Stimulated activated naive CD8-positive, alpha-beta T cell treated with anti-CD3 and anti-CD28 coated beads, Interleukin-15, amount 100 ng/mL, for 72 hours (primary cell): ENCODE measurements at regions not wholly inside any gene's neighbourhood (a gene's known extent, or its start where the extent isn't known, plus 50 kb on each side); places are given as distances from the start of the nearest gene placed in this dataset.
"Not testable (repeated sequence)": the region's sequence is repeated elsewhere in the genome, so short reads cannot be mapped to it uniquely, and the experiment has no call there.

ENCODE experiments used
- ATAC-seq: fragments of 150-1000 bp; cut with Tn5 transposase; 2 replicates; pipeline ENCODE4 v1.10.0; 2021; ENCODE audit warnings: mild to moderate bottlenecking, moderate library complexity
- DNase-seq, 2 donors: peaks; one replicate each; pipeline ENCODE4 v3.0.0; 2021 to 2022
- H3K27ac Mint-ChIP-seq, 2 donors: one replicate each; pipeline ENCODE4 v1.8.0; 2022; ENCODE audit warnings: mild to moderate bottlenecking in 2 of 2, mixed read lengths in 2 of 2, moderate library complexity in 2 of 2
- H3K27me3 Mint-ChIP-seq: one replicate; pipeline ENCODE4 v1.8.0; 2022; ENCODE audit warnings: mixed read lengths
- H3K4me1 Mint-ChIP-seq: one replicate; pipeline ENCODE4 v1.8.0; 2022; ENCODE audit warnings: mild to moderate bottlenecking, mixed read lengths
- H3K4me3 Mint-ChIP-seq, 2 donors: one replicate each; pipeline ENCODE4 v1.8.0; 2022; ENCODE audit warnings: mild to moderate bottlenecking in 2 of 2, mixed read lengths in 2 of 2, moderate library complexity in 1 of 2
- H3K9me3 Mint-ChIP-seq, 2 donors: one replicate each; pipeline ENCODE4 v1.8.0; 2022; ENCODE audit warnings: mixed read lengths in 2 of 2

GRCh38 chr6:82419132-82419581 is 55.5 kb downstream of the TPBG start:
- H3K27ac Mint-ChIP-seq, result no peak overlapping the region
- H3K9me3 Mint-ChIP-seq, result no peaks in the 10 kb centered on the region
- H3K27me3 Mint-ChIP-seq, result peaks cover 9% of the 10 kb centered on the region
- H3K4me1 Mint-ChIP-seq, result no peaks in the 10 kb centered on the region
- DNase-seq (no peak), ATAC-seq (no peak)
- no peak overlapping the region for H3K4me3 Mint-ChIP-seq

DNA sequence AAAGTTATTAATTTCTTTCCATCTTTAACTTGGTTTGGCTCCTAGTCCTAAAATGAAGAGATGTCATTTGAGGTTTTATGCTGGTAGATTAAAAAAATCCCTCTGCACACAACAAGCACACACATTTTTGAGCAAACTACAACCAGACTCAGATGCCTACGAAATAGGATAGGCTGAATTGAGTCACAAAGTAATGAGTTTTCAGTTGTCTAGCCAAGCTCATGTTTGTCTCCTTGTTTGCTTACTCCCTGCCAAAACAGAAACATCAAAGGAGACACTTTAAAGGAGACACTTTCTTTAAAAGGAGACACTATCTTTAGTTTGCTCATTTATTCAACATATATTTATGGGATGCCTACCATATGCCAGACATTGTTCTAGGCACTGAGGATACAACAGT is 56.2 kb downstream of the TPBG start:
- Mint-ChIP-seq H3K9me3 (no peaks in the 10 kb centered on the region), H3K27me3 (peaks cover 9% of the 10 kb centered on the region), H3K4me3 (no peak overlapping the region), H3K27ac (no peak overlapping the region), H3K4me1 (no peaks in the 10 kb centered on the region)
- ATAC-seq, result no peak
- no peak for DNase-seq

DNA sequence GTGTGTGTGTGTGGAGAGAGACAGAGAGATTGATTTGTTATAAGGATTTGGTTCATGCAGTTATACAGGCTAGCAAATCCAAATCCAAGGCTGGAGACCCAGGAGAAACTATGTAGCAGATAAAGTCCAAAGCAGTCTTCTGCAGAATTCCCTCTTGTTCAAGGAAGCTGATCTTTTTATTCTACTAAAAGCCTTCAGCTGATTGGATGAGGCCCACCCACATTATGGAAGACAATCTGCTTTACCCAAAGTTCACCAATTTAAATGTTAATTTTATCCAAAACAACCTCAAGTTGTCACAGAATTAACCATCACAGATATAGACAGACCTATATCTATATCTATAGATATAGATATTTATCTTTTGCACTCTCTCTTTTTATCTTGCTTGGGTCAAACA is 67.0 kb downstream of the TPBG start:
- no peak overlapping the region for H3K4me3 Mint-ChIP-seq
- DNase-seq, result no peak
- H3K9me3 Mint-ChIP-seq, result no peaks in the 10 kb centered on the region
- no peak overlapping the region for H3K27ac Mint-ChIP-seq
- no peaks in the 10 kb centered on the region for H3K4me1 Mint-ChIP-seq
- no peaks in the 10 kb centered on the region for H3K27me3 Mint-ChIP-seq
- ATAC-seq, result no peak

DNA sequence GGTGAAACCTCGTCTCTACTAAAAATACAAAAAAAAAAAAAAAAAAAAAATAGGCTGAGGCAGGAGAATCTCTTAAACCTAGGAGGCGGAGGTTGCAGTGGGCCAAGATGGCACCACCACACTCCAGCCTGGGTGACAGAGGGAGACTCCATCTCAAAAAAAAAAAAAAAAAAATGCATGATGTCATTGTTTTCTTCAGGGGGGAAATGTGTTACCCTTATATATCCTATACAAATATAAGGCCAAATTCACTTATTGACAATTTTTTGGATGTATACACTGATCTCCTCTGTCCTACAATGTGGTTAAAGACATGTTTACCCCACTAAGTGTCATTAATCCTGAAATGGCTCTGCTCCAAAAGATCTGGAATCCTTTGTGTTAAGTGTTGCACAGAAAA is 73.1 kb downstream of the TPBG start:
- H3K27ac Mint-ChIP-seq, result no peak overlapping the region
- ATAC-seq, result no peak

DNA sequence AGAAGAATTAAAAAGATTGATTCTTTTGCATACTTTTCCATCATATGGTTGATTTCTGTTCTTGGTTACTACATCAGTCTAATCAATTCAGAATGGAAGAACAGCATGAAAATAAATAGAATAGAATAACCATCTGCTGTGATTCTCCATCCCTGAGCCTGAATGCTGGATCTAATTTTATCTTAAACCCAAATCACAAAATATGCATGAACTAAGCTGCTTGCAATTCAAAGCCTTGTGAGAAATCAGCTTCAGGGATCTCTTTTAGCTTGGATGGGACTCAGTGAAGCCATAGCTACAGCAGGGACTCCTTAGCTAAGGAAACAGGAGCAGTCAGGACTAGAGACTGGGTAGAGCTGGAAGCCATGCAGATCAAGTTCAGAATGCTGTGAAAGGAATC is 74.1 kb downstream of the TPBG start:
- ATAC-seq, result no peak
- Mint-ChIP-seq H3K4me3 (no peak overlapping the region), H3K27me3 (no peaks in the 10 kb centered on the region), H3K4me1 (no peaks in the 10 kb centered on the region), H3K9me3 (no peaks in the 10 kb centered on the region), H3K27ac (no peak overlapping the region)
- DNase-seq, result no peak

More for the DNA sequence above, 73.1 kb downstream of the TPBG start:
- no peaks in the 10 kb centered on the region for H3K9me3 Mint-ChIP-seq
- no peaks in the 10 kb centered on the region for H3K27me3 Mint-ChIP-seq
- H3K4me1 Mint-ChIP-seq, result no peaks in the 10 kb centered on the region
- no peak for DNase-seq
- H3K4me3 Mint-ChIP-seq, result no peak overlapping the region

- ATAC-seq, result no peak
- no peak overlapping the region for H3K4me3 Mint-ChIP-seq
- no peak overlapping the region for H3K27ac Mint-ChIP-seq
- no peaks in the 10 kb centered on the region for H3K4me1 Mint-ChIP-seq
- no peaks in the 10 kb centered on the region for H3K9me3 Mint-ChIP-seq
- DNase-seq, result no peak
- no peaks in the 10 kb centered on the region for H3K27me3 Mint-ChIP-seq
These were observed 77.6 kb downstream of the TPBG start for GRCh38 chr6:82441047-82441855.

- ATAC-seq (no peak), DNase-seq (no peak)
- Mint-ChIP-seq H3K4me3 (no peak overlapping the region), H3K9me3 (no peaks in the 10 kb centered on the region), H3K4me1 (no peaks in the 10 kb centered on the region), H3K27ac (no peak overlapping the region), H3K27me3 (no peaks in the 10 kb centered on the region)
These were observed 78.6 kb downstream of the TPBG start for GRCh38 chr6:82442061-82442719.

DNA sequence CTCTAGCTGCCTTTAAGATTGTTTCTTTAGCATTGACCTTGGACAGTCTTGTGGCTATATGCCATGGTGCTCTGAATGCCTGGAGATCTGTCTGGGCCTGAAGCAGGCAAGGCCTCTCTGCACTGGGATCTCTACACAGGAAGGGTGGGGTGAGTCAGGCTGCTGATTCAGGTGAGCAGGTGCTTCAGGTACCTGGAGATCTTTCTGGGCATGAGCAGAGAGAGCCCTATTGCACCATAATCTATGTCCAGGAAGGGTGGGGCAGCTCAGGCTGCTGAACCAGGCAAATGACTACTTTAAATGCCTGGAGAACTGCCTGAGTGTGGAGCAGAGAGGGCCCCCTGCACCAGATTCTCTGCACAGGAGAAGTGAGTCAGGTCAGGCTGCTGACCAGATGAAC is 94.5 kb downstream of the TPBG start:
- ATAC-seq (no peak), DNase-seq (no peak)
- Mint-ChIP-seq H3K4me3 (no peak overlapping the region), H3K27ac (no peak overlapping the region), H3K9me3 (peaks cover 0 to 25% of the 10 kb centered on the region in 2 donors), H3K4me1 (no peaks in the 10 kb centered on the region), H3K27me3 (no peaks in the 10 kb centered on the region)

GRCh38 chr6:82458705-82459104 is 95.1 kb downstream of the TPBG start:
- H3K9me3 Mint-ChIP-seq, result peaks cover 0 to 22% of the 10 kb centered on the region in 2 donors
- no peak for ATAC-seq

GRCh38 chr6:82461536-82461935 is 97.9 kb downstream of the TPBG start:
- ATAC-seq (no peak), DNase-seq (no peak)
- Mint-ChIP-seq H3K4me1 (no peaks in the 10 kb centered on the region), H3K27ac (no peak overlapping the region), H3K4me3 (no peak overlapping the region), H3K27me3 (no peaks in the 10 kb centered on the region), H3K9me3 (peaks cover 0 to 9% of the 10 kb centered on the region in 2 donors)

More at GRCh38 chr6:82458705-82459104, 95.1 kb downstream of the TPBG start:
- Mint-ChIP-seq H3K4me1 (no peaks in the 10 kb centered on the region), H3K27ac (no peak overlapping the region), H3K27me3 (no peaks in the 10 kb centered on the region), H3K4me3 (no peak overlapping the region)
- DNase-seq, result no peak

DNA sequence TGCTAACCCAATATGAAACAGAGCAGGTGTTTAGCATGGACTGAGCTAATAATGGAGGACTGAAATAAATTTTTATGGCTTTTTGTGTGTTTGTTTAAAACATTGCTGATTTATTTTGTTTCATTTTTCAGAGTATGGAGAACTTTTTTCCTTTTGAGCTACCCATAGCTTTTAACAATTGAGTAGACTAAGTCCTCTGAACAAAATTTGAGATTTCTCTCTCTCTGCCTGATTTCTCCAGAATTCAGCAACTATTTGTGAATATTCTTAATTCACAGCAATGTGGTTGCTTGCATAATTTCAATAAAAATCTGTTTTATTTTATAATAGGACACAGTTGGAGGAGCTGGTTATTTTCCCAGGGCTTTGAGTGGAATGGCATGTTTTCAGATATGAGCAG is 103.7 kb downstream of the TPBG start:
- Mint-ChIP-seq H3K4me3 (no peak overlapping the region), H3K27me3 (no peaks in the 10 kb centered on the region), H3K9me3 (peaks cover 8 to 9% of the 10 kb centered on the region in 2 donors), H3K27ac (no peak overlapping the region), H3K4me1 (no peaks in the 10 kb centered on the region)
- no peak for ATAC-seq
- DNase-seq, result no peak

DNA sequence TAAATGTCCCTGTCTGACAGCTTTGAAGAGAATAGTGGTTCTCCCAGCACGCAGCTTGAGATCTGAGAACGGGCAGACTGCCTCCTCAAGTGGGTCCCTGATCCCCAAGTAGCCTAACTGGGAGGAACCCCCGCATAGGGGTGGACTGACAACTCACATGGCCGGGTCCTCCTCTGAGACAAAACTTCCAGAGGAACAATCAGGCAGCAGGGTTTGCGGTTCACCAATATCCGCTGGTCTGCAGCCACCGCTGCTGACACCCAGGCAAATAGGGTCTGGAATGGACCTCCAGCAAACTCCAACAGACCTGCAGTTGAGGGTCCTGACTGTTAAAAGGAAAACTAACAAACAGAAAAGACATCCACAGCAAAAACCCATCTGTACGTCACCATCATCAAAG is 106.5 kb downstream of the TPBG start:
- not testable (repeated sequence) for DNase-seq, H3K27me3 Mint-ChIP-seq, H3K27ac Mint-ChIP-seq, ATAC-seq, H3K4me3 Mint-ChIP-seq, H3K4me1 Mint-ChIP-seq
- H3K9me3 Mint-ChIP-seq, result peaks cover 9 to 13% of the 10 kb centered on the region in 2 donors

DNA sequence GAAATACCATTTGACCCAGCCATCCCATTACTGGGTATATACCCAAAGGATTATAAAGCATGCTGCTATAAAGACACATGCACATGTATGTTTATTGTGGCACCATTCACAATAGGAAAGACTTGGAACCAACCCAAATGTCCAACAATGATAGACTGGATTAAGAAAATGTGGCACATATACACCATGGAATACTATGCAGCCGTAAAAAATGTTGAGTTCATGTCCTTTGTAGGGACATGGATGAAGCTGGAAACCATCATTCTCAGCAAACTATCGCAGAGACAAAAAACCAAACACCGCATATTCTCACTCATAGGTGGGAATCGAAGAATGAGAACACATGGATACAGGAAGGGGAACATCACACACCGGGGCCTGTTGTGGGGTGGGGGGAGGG is 111.5 kb downstream of the TPBG start:
- H3K9me3 Mint-ChIP-seq, result peaks cover 9 to 13% of the 10 kb centered on the region in 2 donors

GRCh38 chr6:82484001-82484400 is 120.4 kb downstream of the TPBG start:
- H3K4me3 Mint-ChIP-seq, result no peak overlapping the region
- ATAC-seq (no peak), DNase-seq (no peak)
- no peaks in the 10 kb centered on the region for H3K27me3 Mint-ChIP-seq
- no peaks in the 10 kb centered on the region for H3K4me1 Mint-ChIP-seq
- H3K27ac Mint-ChIP-seq, result no peak overlapping the region
- H3K9me3 Mint-ChIP-seq, result peaks cover 11 to 22% of the 10 kb centered on the region in 2 donors

More for the DNA sequence above, 111.5 kb downstream of the TPBG start:
- not testable (repeated sequence) for H3K27ac Mint-ChIP-seq, DNase-seq, H3K4me1 Mint-ChIP-seq, ATAC-seq, H3K4me3 Mint-ChIP-seq, H3K27me3 Mint-ChIP-seq

DNA sequence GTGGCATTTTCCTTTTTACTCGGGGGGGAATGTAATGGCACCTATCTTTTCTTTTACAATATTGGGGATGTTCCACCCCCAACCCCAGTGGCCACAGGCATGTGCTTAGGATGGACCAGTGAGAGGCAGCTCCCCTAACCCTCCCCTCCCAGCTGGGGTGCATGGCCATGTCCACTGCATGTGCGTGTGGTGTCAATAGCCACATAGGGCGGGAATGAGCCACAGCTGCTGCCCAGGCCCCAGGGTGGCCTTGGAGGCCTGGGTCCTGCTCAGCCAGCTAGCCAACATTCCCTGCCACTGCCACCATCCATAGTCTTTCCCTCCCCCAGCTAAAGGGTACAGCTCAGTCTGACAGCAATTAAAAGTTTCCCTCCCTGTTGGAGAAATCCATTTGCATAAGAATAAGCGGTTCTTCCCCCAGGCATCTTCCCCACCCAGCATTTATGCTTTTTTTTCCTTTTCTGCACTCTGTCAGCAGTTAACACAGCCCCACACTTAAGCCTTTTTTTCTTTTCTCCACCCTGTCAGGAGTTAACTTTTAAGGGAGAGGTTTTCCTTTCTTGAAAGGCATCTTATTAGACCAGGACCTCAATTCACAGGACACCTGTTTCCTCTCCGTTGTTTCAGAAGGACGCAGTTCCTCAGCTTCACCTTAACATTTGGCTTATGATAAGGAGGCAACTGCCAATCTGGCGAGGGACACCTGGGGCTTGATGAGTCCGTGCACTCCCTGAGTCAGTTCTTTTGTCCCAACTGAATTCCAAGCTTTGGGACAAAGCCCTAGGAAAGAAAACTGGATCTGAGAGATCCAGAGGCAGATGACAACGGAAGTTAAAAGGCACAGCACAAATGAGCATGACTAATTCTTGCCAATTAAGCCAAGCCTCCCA is 121.4 kb downstream of the TPBG start:
- Mint-ChIP-seq H3K4me1 (no peaks in the 10 kb centered on the region), H3K27ac (no peak overlapping the region), H3K27me3 (no peaks in the 10 kb centered on the region), H3K9me3 (peaks cover 11 to 28% of the 10 kb centered on the region in 2 donors), H3K4me3 (no peak overlapping the region)
- DNase-seq (no peak), ATAC-seq (no peak)
